K562 (cell line): ENCODE measurements at regions not wholly inside any gene's neighbourhood (a gene's known extent, or its start where the extent isn't known, plus 50 kb on each side); places are given as distances from the start of the nearest gene placed in this dataset.

ENCODE experiments used
- ATAC-seq: fragments of 200-7000 bp; cut with Tn5 transposase; 3 replicates; pipeline ENCODE4 v1.9.1; 2020; ENCODE audit warnings: moderate library complexity
- BruUV-seq: library from RNA; stranded (reverse); fragments of 400-500 nt; replicated peaks from 2 replicates; lab custom pipeline; 2021; lab: Mats Ljungman, UMichigan
- CTCF ChIA-PET: fragments of 300-600 bp; formaldehyde crosslinking; extraction: SDS; loops from one replicate; lab custom pipeline; 2021; ENCODE audit warnings: low intra/inter-chr PET ratio; lab: Yijun Ruan, JAX
- POLR2A ChIA-PET: fragments of 300-600, 350-650 bp; sonication (Branson Sonifier 250); formaldehyde crosslinking; extraction: SDS; loops from one replicate; lab custom pipeline; 2021; ENCODE audit warnings: antibody characterized with exemption, inconsistent platforms; lab: Yijun Ruan, JAX
- DNase-seq, 4 experiments: peaks; one replicate each; pipeline versions ENCODE4 v3.0.0 to v3.0.0-alpha.2; 2011 to 2018; ENCODE audit warnings: low spot score in 3 of 4, mixed read lengths in 3 of 4; ENCODE audit errors: extremely low read depth in 1 of 4
- FAIRE-seq: peaks from 2 replicates; lab custom pipeline; 2011; peaks lifted over from hg19 to GRCh38; lab: Jason Lieb, UNC
- H2AFZ ChIP-seq: 2 replicates; pipeline ENCODE4 v1.6.0; 2011; ENCODE audit warnings: low read depth, low read length, control low read depth, inconsistent platforms
- H3K27ac ChIP-seq: fragments of 200-600 bp; 3 replicates; pipeline ENCODE4 v1.8.0; 2011; ENCODE audit warnings: low read depth, mild to moderate bottlenecking, control low read depth, inconsistent platforms, low read length, moderate library complexity, mixed read lengths; ENCODE audit errors: extremely low read depth
- H3K27me3 ChIP-seq, 2 experiments: fragments of 300-600 bp in 1 of 2; 2 replicates in 1 of 2; 3 replicates in 1 of 2; pipeline versions ENCODE4 v1.6.0 to v1.8.0; 2011; ENCODE audit warnings: inconsistent platforms in 2 of 2, low read length in 2 of 2, mild to moderate bottlenecking in 1 of 2, mixed read lengths in 1 of 2, moderate library complexity in 1 of 2; ENCODE audit not compliant: control insufficient read depth in 2 of 2, insufficient read depth in 2 of 2
- H3K36me3 ChIP-seq: fragments of 300-600 bp; 3 replicates; pipeline ENCODE4 v1.8.0; 2011; ENCODE audit warnings: mild to moderate bottlenecking, low read length, inconsistent platforms; ENCODE audit not compliant: control insufficient read depth, insufficient read depth
- H3K4me1 ChIP-seq, 2 experiments: fragments of 200-600 bp in 1 of 2; replicated peaks in 1 of 2; 2 replicates in 1 of 2; 3 replicates in 1 of 2; pipeline versions ENCODE4 v1.5.1 to v1.8.0; 2011; ENCODE audit warnings: inconsistent platforms in 2 of 2, low read length in 2 of 2, mild to moderate bottlenecking in 1 of 2, mixed read lengths in 1 of 2, moderate library complexity in 1 of 2; ENCODE audit not compliant: control insufficient read depth in 2 of 2, insufficient read depth in 2 of 2
- H3K4me2 ChIP-seq: 2 replicates; pipeline ENCODE4 v1.6.1; 2011; ENCODE audit warnings: low read length, control low read depth, inconsistent platforms, mixed read lengths; ENCODE audit not compliant: insufficient read depth
- H3K4me3 ChIP-seq: fragments of 200-600 bp; sonication (generic), shearing (Covaris generic); 2 replicates; pipeline ENCODE4 v1.5.1; 2016; ENCODE audit warnings: control low read depth, inconsistent platforms
- H3K79me2 ChIP-seq: fragments of 200-600 bp; 3 replicates; pipeline ENCODE4 v1.8.0; 2011; ENCODE audit warnings: low read length, inconsistent platforms; ENCODE audit not compliant: control insufficient read depth, insufficient read depth
- H3K9ac ChIP-seq, 2 experiments: 2 replicates each; pipeline versions ENCODE4 v1.6.0 to v1.6.1; 2011; ENCODE audit warnings: low read depth in 2 of 2, low read length in 2 of 2, control low read depth in 1 of 2, inconsistent platforms in 1 of 2, mild to moderate bottlenecking in 1 of 2, mixed read lengths in 1 of 2; ENCODE audit not compliant: insufficient read depth in 1 of 2
- H3K9me1 ChIP-seq: one replicate; pipeline ENCODE4 v1.6.0; 2011; ENCODE audit warnings: inconsistent platforms, mild to moderate bottlenecking, low read length, moderate library complexity; ENCODE audit not compliant: control insufficient read depth, insufficient read depth
- H3K9me3 ChIP-seq: replicated peaks from 2 replicates; pipeline ENCODE4 v1.5.1; 2011; ENCODE audit warnings: low read depth, low read length, inconsistent platforms; ENCODE audit not compliant: control insufficient read depth, insufficient read depth
- H4K20me1 ChIP-seq: replicated peaks from 2 replicates; pipeline ENCODE4 v1.6.1; 2011; ENCODE audit warnings: low read length, inconsistent platforms, mixed read lengths; ENCODE audit not compliant: control insufficient read depth, insufficient read depth
- GABPA ChIP-seq: fragments of 200-800 bp; sonication (Bioruptor generic); conservative IDR thresholded peaks from 2 replicates; pipeline ENCODE4 v1.6.1; 2016; ENCODE audit warnings: low read depth, missing genetic modification characterization, missing compliant biosample characterization
- VEZF1 ChIP-seq: fragments of 200-800 bp; sonication (Bioruptor generic); IDR thresholded peaks from 2 replicates; pipeline ENCODE4 v1.6.1; 2017; ENCODE audit warnings: missing genetic modification characterization, missing compliant biosample characterization
- ZFP36 ChIP-seq: fragments of 150-350 bp; IDR thresholded peaks from 2 replicates; pipeline ENCODE4 v1.6.1; 2018; ENCODE audit warnings: low read length, low read depth; ENCODE audit not compliant: partially characterized antibody
- in situ Hi-C: fragments of 300-500 bp; cut with MboI; formaldehyde crosslinking; loops from 4 replicates; pipeline ENCODE4 v1.15.0; 2018; ENCODE audit warnings: inconsistent platforms, mixed read lengths
- intact Hi-C: fragments of 100-400 bp; cut with micrococcal nuclease; formaldehyde crosslinking; loops from 2 replicates; pipeline ENCODE4 v1.14.2; 2022
- TF ChIP-seq, protein P1 (sequence below): sonication (generic); formaldehyde crosslinking; IDR thresholded peaks from 2 replicates; pipeline ENCODE4 v1.8.1; 2022; ENCODE audit warnings: missing genetic modification reagents

DNA sequence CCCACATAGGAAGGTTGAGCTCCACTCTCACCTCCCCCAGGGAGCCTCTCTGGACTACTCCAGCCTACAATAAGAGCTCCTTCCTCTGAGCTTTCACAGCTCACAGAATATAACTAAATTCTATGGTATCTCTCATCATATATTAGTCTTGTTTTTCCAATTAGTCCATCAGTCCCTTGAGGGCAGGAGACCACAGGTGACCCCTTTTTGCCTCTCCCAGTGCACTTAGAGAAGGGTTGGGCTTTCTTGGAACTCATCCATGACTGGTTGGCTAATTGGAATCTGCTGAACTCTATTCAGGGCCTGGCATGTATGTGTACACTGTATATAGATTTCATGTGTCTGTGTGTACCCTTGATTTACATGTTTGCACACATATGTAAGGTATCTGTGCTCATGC is 50.4 kb upstream of the ARAP3 start:
- in situ Hi-C loops, result no loop called here

More for the DNA sequence above, 50.4 kb upstream of the ARAP3 start:
- FAIRE-seq (no peak), DNase-seq (no peak), ATAC-seq (no peak)
- POLR2A ChIA-PET, result no interaction called here
- TF ChIP-seq, protein P1, sequence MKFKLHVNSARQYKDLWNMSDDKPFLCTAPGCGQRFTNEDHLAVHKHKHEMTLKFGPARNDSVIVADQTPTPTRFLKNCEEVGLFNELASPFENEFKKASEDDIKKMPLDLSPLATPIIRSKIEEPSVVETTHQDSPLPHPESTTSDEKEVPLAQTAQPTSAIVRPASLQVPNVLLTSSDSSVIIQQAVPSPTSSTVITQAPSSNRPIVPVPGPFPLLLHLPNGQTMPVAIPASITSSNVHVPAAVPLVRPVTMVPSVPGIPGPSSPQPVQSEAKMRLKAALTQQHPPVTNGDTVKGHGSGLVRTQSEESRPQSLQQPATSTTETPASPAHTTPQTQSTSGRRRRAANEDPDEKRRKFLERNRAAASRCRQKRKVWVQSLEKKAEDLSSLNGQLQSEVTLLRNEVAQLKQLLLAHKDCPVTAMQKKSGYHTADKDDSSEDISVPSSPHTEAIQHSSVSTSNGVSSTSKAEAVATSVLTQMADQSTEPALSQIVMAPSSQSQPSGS (CRISPR knock-in tag), result no peak
- TF ChIP-seq ZFP36, result peak; percentile 10
- TF ChIP-seq GABPA (tag), result no peak
- no peak for TF ChIP-seq VEZF1 (CRISPR knock-in tag)
- Histone ChIP-seq H3K9me3 (no peaks in the 10 kb centered on the region), H3K36me3 (no peaks in the 10 kb centered on the region), H3K4me1 (no peaks in the 10 kb centered on the region), H3K79me2 (no peaks in the 10 kb centered on the region), H3K9me1 (no peaks in the 10 kb centered on the region), H3K4me3 (no peak overlapping the region), H4K20me1 (peaks cover 19% of the 10 kb centered on the region), H3K27me3 (peaks cover 0 to 18% of the 10 kb centered on the region in 2 experiments; a peak in 2 of 5 replicates), H3K27ac (no peak overlapping the region), H2AFZ (no peak overlapping the region), H3K4me2 (no peak overlapping the region), H3K9ac (no peak overlapping the region)
- intact Hi-C loops, result no loop called here
- CTCF ChIA-PET, result no interaction called here
- no TSS peak for BruUV-seq
